Common myeloid progenitor, CD34-positive (primary cell): ENCODE measurements at regions not wholly inside any gene's neighbourhood (a gene's known extent, or its start where the extent isn't known, plus 50 kb on each side); places are given as distances from the start of the nearest gene placed in this dataset.
"Not testable (repeated sequence)": the region's sequence is repeated elsewhere in the genome, so short reads cannot be mapped to it uniquely, and the experiment has no call there.

Source experiments
- CTCF ChIA-PET: fragments of 350-600 bp; sonication (Branson Sonifier 250); formaldehyde crosslinking; loops from one replicate; lab custom pipeline; 2021; ENCODE audit warnings: antibody characterized with exemption; lab: Charles Lee
- POLR2A ChIA-PET: fragments of 350-600 bp; sonication (Branson Sonifier 250); formaldehyde crosslinking; loops from one replicate; lab custom pipeline; 2021; ENCODE audit warnings: antibody characterized with exemption; lab: Charles Lee
- DNase-seq, 3 donors: peaks; one replicate each; pipeline versions ENCODE4 v3.0.0 to v3.0.0-alpha.2; 2013
- H3K27ac ChIP-seq, 2 experiments: 1 replicate in 1 of 2; 2 replicates in 1 of 2; pipeline ENCODE4 v1.7.0; 2013; ENCODE audit warnings: inconsistent platforms in 2 of 2, low read length in 2 of 2, mild to moderate bottlenecking in 2 of 2, low read depth in 1 of 2, moderate library complexity in 1 of 2; ENCODE audit not compliant: severe bottlenecking in 2 of 2, insufficient read depth in 1 of 2, poor library complexity in 1 of 2
- H3K27me3 ChIP-seq, 5 experiments: replicated peaks in 2 of 5; 1 replicate in 3 of 5; 2 replicates in 2 of 5; pipeline versions ENCODE4 v1.6.1 to v1.7.0; 2013; ENCODE audit warnings: low read length in 4 of 5, mild to moderate bottlenecking in 2 of 5, moderate library complexity in 2 of 5, inconsistent platforms in 1 of 5; ENCODE audit not compliant: insufficient read depth in 5 of 5, control insufficient read depth in 4 of 5
- H3K36me3 ChIP-seq, 4 experiments: 1 replicate in 2 of 4; 2 replicates in 2 of 4; pipeline versions ENCODE4 v1.6.1 to v1.7.0; 2013; ENCODE audit warnings: low read length in 3 of 4, control low read depth in 1 of 4, mild to moderate bottlenecking in 1 of 4; ENCODE audit not compliant: control insufficient read depth in 4 of 4, insufficient read depth in 4 of 4
- H3K4me1 ChIP-seq, 4 experiments: 1 replicate in 3 of 4; 2 replicates in 1 of 4; pipeline versions ENCODE4 v1.6.1 to v1.7.1; 2013; ENCODE audit warnings: low read length in 3 of 4, mild to moderate bottlenecking in 3 of 4, control low read depth in 1 of 4, inconsistent platforms in 1 of 4, moderate library complexity in 1 of 4; ENCODE audit not compliant: control insufficient read depth in 4 of 4, insufficient read depth in 4 of 4; ENCODE audit errors: control extremely low read depth in 1 of 4
- H3K4me3 ChIP-seq, 7 experiments: 1 replicate in 4 of 7; 2 replicates in 3 of 7; pipeline versions ENCODE4 v1.5.1 to v1.7.0; 2013; ENCODE audit warnings: mild to moderate bottlenecking in 7 of 7, low read length in 6 of 7, moderate library complexity in 6 of 7, inconsistent platforms in 2 of 7, low read depth in 2 of 7, control low read depth in 1 of 7; ENCODE audit not compliant: insufficient read depth in 4 of 7, control insufficient read depth in 1 of 7; ENCODE audit errors: extremely low read depth in 1 of 7
- H3K9me3 ChIP-seq, 5 experiments: 1 replicate in 4 of 5; 2 replicates in 1 of 5; pipeline versions ENCODE4 v1.6.1 to v1.7.1; 2013; ENCODE audit warnings: low read length in 4 of 5, mild to moderate bottlenecking in 2 of 5, inconsistent platforms in 1 of 5, low read depth in 1 of 5, moderate library complexity in 1 of 5; ENCODE audit not compliant: control insufficient read depth in 4 of 5, insufficient read depth in 2 of 5; ENCODE audit errors: control extremely low read depth in 1 of 5
- WGBS: methylation state at CpG from one replicate; pipeline ENCODE4 v1.1.5; 2013; ENCODE audit not compliant: insufficient coverage; 5-methylcytosine and 5-hydroxymethylcytosine counted together

GRCh38 chr20:52031563-52032303, 159.8 kb downstream of the ZFP64 start:
- DNase-seq, result peak; percentile 47 to 91 (median 90)
- Histone ChIP-seq H3K4me3 (peak overlapping the region in 3 of 7 experiments; percentile 0 to 38 (median 31)), H3K27ac (no peak overlapping the region), H3K4me1 (peaks cover 4 to 18% (median 12%) of the 10 kb centered on the region in 4 experiments), H3K36me3 (no peaks in the 10 kb centered on the region), H3K27me3 (no peaks in the 10 kb centered on the region), H3K9me3 (no peaks in the 10 kb centered on the region)
- POLR2A ChIA-PET, result interaction anchor here (0.7 kb wide), 1 partner anchor 254 kb away, joined by 3 read pairs; no protein-coding TSS in a partner anchor
- WGBS, result 26% methylated on average over 12 of the region's 14 CpGs
- CTCF ChIA-PET, result interaction anchor here (1.4 kb wide), 1 partner anchor 17 kb away, joined by 3 read pairs; no protein-coding TSS in a partner anchor

- no peaks in the 10 kb centered on the region for H3K9me3 ChIP-seq
- H3K36me3 ChIP-seq, result no peaks in the 10 kb centered on the region
- no peak overlapping the region for H3K4me3 ChIP-seq
- H3K27ac ChIP-seq, result no peak overlapping the region
- H3K4me1 ChIP-seq, result peaks cover 4 to 18% (median 12%) of the 10 kb centered on the region in 4 experiments
- no peaks in the 10 kb centered on the region for H3K27me3 ChIP-seq
- DNase-seq, result peak in 1 of 3 donors; percentile 16
- POLR2A ChIA-PET, result interaction anchor here (0.7 kb wide), 1 partner anchor 253 kb away, joined by 3 read pairs; no protein-coding TSS in a partner anchor
- CTCF ChIA-PET, result no interaction called here
- WGBS, result 100% methylated on average over 2 of the region's 2 CpGs
Observed at GRCh38 chr20:52031206-52031562, 160.4 kb downstream of the ZFP64 start.

GRCh38 chr20:52029129-52029528, 162.4 kb downstream of the ZFP64 start:
- CTCF ChIA-PET, result interaction anchor here (0.6 kb wide), 2 partner anchors 121 to 287 kb away, joined by 3 read pairs; no protein-coding TSS in a partner anchor
- H3K9me3 ChIP-seq, H3K27ac ChIP-seq, H3K27me3 ChIP-seq, POLR2A ChIA-PET, H3K36me3 ChIP-seq, H3K4me3 ChIP-seq, DNase-seq: not testable (repeated sequence)
- H3K4me1 ChIP-seq, result peaks cover 4 to 18% (median 12%) of the 10 kb centered on the region in 4 experiments
- WGBS, result 89% methylated on average over 1 of the region's 2 CpGs

GRCh38 chr20:52025938-52026337, 165.6 kb downstream of the ZFP64 start:
- 67% methylated on average over 1 of the region's 3 CpGs for WGBS
- H3K4me3 ChIP-seq, result no peak overlapping the region
- DNase-seq, result no peak
- no peaks in the 10 kb centered on the region for H3K9me3 ChIP-seq
- no peaks in the 10 kb centered on the region for H3K4me1 ChIP-seq
- H3K27me3 ChIP-seq, result no peaks in the 10 kb centered on the region
- CTCF ChIA-PET, result no interaction called here
- no peak overlapping the region for H3K27ac ChIP-seq
- POLR2A ChIA-PET, result no interaction called here
- H3K36me3 ChIP-seq, result no peaks in the 10 kb centered on the region

- ChIA-PET CTCF (no interaction called here), POLR2A (no interaction called here)
- DNase-seq, result no peak
- Histone ChIP-seq H3K36me3 (no peaks in the 10 kb centered on the region), H3K27me3 (no peaks in the 10 kb centered on the region), H3K4me3 (no peak overlapping the region), H3K4me1 (no peaks in the 10 kb centered on the region), H3K9me3 (no peaks in the 10 kb centered on the region), H3K27ac (no peak overlapping the region)
- 100% methylated on average over 3 of the region's 3 CpGs for WGBS
Observed at GRCh38 chr20:52019313-52019712, 172.3 kb downstream of the ZFP64 start.

GRCh38 chr20:52017669-52018317, 173.8 kb downstream of the ZFP64 start:
- WGBS, result 100% methylated on average over 5 of the region's 6 CpGs
- ChIA-PET POLR2A (interaction anchor here (0.7 kb wide), 1 partner anchor 100 kb away, joined by 3 read pairs; no protein-coding TSS in a partner anchor), CTCF (no interaction called here)
- Histone ChIP-seq H3K4me1 (no peaks in the 10 kb centered on the region), H3K36me3 (no peaks in the 10 kb centered on the region), H3K27ac (no peak overlapping the region), H3K4me3 (no peak overlapping the region), H3K27me3 (no peaks in the 10 kb centered on the region), H3K9me3 (no peaks in the 10 kb centered on the region)
- no peak for DNase-seq

GRCh38 chr20:52016022-52016421, 175.6 kb downstream of the ZFP64 start:
- POLR2A ChIA-PET, result no interaction called here
- no peak overlapping the region for H3K4me3 ChIP-seq
- WGBS, result 100% methylated on average over 3 of the region's 5 CpGs
- H3K9me3 ChIP-seq, result peaks cover 0 to 2% (median 0%) of the 10 kb centered on the region in 5 experiments
- H3K27me3 ChIP-seq, result no peaks in the 10 kb centered on the region
- CTCF ChIA-PET, result no interaction called here
- no peaks in the 10 kb centered on the region for H3K4me1 ChIP-seq
- no peak for DNase-seq
- H3K36me3 ChIP-seq, result no peaks in the 10 kb centered on the region
- H3K27ac ChIP-seq, result no peak overlapping the region
